HCT116 (cell line): ENCODE measurements at regions not wholly inside any gene's neighbourhood (a gene's known extent, or its start where the extent isn't known, plus 50 kb on each side); places are given as distances from the start of the nearest gene placed in this dataset.

Experiments
- ATAC-seq: fragments of 200-7000 bp; cut with Tn5 transposase; 2 replicates; pipeline ENCODE4 v1.9.1; 2020; ENCODE audit warnings: mild to moderate bottlenecking, moderate library complexity
- BruUV-seq: library from RNA; stranded (reverse); fragments of 400-500 nt; replicated peaks from 2 replicates; lab custom pipeline; 2021; lab: Mats Ljungman, UMichigan
- CTCF ChIA-PET: fragments of 300-600 bp; sonication (Branson Sonifier 250); formaldehyde crosslinking; loops from one replicate; lab custom pipeline; 2021; ENCODE audit warnings: antibody characterized with exemption; lab: Charles Lee
- POLR2A ChIA-PET: fragments of 300-600, 350-600 bp; sonication (Branson Sonifier 250); formaldehyde crosslinking; loops from one replicate; lab custom pipeline; 2021; ENCODE audit warnings: antibody characterized with exemption; lab: Charles Lee
- RAD21 ChIA-PET, 2 experiments: fragments of 300-600 bp; sonication (Branson Sonifier 250); formaldehyde crosslinking; loops; one replicate each; lab custom pipeline; 2023; ENCODE audit warnings: low total read pairs in 2 of 2; ENCODE audit not compliant: uncharacterized antibody in 2 of 2, unreplicated experiment in 2 of 2, low non-redundant PET in 1 of 2; lab: Charles Lee
- DNase-seq: peaks from one replicate; pipeline ENCODE4 v3.0.0-alpha.2; 2010; ENCODE audit warnings: low read depth, low spot score
- H2AFZ ChIP-seq: fragments of 200-600 bp; shearing (Covaris generic), sonication (generic); 2 replicates; pipeline ENCODE4 v1.6.1; 2017; ENCODE audit warnings: low read depth, mixed run types, mixed read lengths, antibody characterized with exemption, low read length; ENCODE audit not compliant: poor library complexity, severe bottlenecking
- H3K27ac ChIP-seq: 2 replicates; pipeline ENCODE4 v1.5.1; 2012; ENCODE audit warnings: low read depth, low read length
- H3K27me3 ChIP-seq: fragments of 200-600 bp; sonication (generic); 2 replicates; pipeline ENCODE4 v1.6.1; 2016; ENCODE audit warnings: mixed run types, low read length, mixed read lengths; ENCODE audit not compliant: insufficient read depth
- H3K36me3 ChIP-seq, 2 experiments: fragments of 200-500 bp in 1 of 2; fragments of 200-600 bp in 1 of 2; sonication (Bioruptor generic) in 1 of 2; sonication (generic) in 1 of 2; 2 replicates each; pipeline versions ENCODE4 v1.5.1 to v1.6.1; 2014 to 2016; ENCODE audit warnings: low read length in 2 of 2, inconsistent platforms in 1 of 2, mixed read lengths in 1 of 2, mixed run types in 1 of 2; ENCODE audit not compliant: insufficient read depth in 2 of 2, control insufficient read depth in 1 of 2
- H3K4me1 ChIP-seq, 2 experiments: fragments of 200-600 bp in 1 of 2; sonication (generic) in 1 of 2; 2 replicates each; pipeline versions ENCODE4 v1.5.1 to v1.6.1; 2012 to 2017; ENCODE audit warnings: low read length in 2 of 2, inconsistent platforms in 1 of 2, mild to moderate bottlenecking in 1 of 2, mixed read lengths in 1 of 2, mixed run types in 1 of 2, moderate library complexity in 1 of 2; ENCODE audit not compliant: insufficient read depth in 2 of 2, control insufficient read depth in 1 of 2
- H3K4me2 ChIP-seq: fragments of 200-600 bp; sonication (generic); 2 replicates; pipeline ENCODE4 v1.6.1; 2017; ENCODE audit warnings: mixed run types, low read length, mixed read lengths
- H3K4me3 ChIP-seq, 2 experiments: fragments of 200-600 bp in 1 of 2; sonication (generic) in 1 of 2; replicated peaks in 1 of 2; 2 replicates each; pipeline ENCODE4 v1.5.1; 2011 to 2016; ENCODE audit warnings: low read length in 2 of 2, control low read depth in 1 of 2, low read depth in 1 of 2, mild to moderate bottlenecking in 1 of 2, mixed read lengths in 1 of 2, mixed run types in 1 of 2
- H3K79me2 ChIP-seq: fragments of 200-600 bp; sonication (generic); 2 replicates; pipeline ENCODE4 v1.6.1; 2017; ENCODE audit warnings: mild to moderate bottlenecking, mixed run types, low read length, moderate library complexity, mixed read lengths; ENCODE audit not compliant: insufficient read depth
- H3K9ac ChIP-seq: fragments of 200-600 bp; sonication (generic); 2 replicates; pipeline ENCODE4 v1.6.1; 2016; ENCODE audit warnings: low read length, mixed read lengths
- H3K9me2 ChIP-seq: fragments of 200-600 bp; sonication (generic), shearing (Covaris generic); 2 replicates; pipeline ENCODE4 v1.6.1; 2017; ENCODE audit warnings: mixed run types, mild to moderate bottlenecking, moderate library complexity; ENCODE audit not compliant: insufficient read depth
- H3K9me3 ChIP-seq, 2 experiments: fragments of 200-500 bp in 1 of 2; fragments of 200-600 bp in 1 of 2; sonication (Bioruptor generic) in 1 of 2; sonication (generic) in 1 of 2; 2 replicates each; pipeline ENCODE4 v1.6.1; 2014 to 2017; ENCODE audit warnings: low read length in 2 of 2, mixed read lengths in 2 of 2, inconsistent platforms in 1 of 2, low read depth in 1 of 2, mild to moderate bottlenecking in 1 of 2, mixed run types in 1 of 2, moderate library complexity in 1 of 2; ENCODE audit not compliant: control insufficient read depth in 1 of 2, insufficient read depth in 1 of 2
- H4K20me1 ChIP-seq: fragments of 200-600 bp; sonication (generic), shearing (Covaris generic); 2 replicates; pipeline ENCODE4 v1.6.1; 2017; ENCODE audit warnings: mixed run types, mild to moderate bottlenecking, moderate library complexity; ENCODE audit not compliant: insufficient read depth
- ATF3 ChIP-seq: IDR thresholded peaks from 2 replicates; pipeline ENCODE4 v1.6.1; 2012
- CTCF ChIP-seq, 3 experiments: fragments of 200-600 bp in 1 of 3; sonication (generic) in 1 of 3; IDR thresholded peaks in 2 of 3; conservative IDR thresholded peaks in 1 of 3; 2 replicates each; pipeline ENCODE4 v1.5.1; 2012 to 2017; ENCODE audit warnings: low read depth in 2 of 3, low read length in 2 of 3, antibody characterized with exemption in 1 of 3, borderline replicate concordance in 1 of 3, control low read depth in 1 of 3, mild to moderate bottlenecking in 1 of 3, mixed read lengths in 1 of 3, mixed run types in 1 of 3, moderate library complexity in 1 of 3; ENCODE audit not compliant: insufficient read depth in 1 of 3
- EGR1 ChIP-seq: IDR thresholded peaks from 2 replicates; pipeline ENCODE4 v1.6.1; 2012; ENCODE audit warnings: low read depth
- ELF1 ChIP-seq: IDR thresholded peaks from 2 replicates; pipeline ENCODE4 v1.6.1; 2012; ENCODE audit warnings: low read depth, borderline replicate concordance
- EZH2 ChIP-seq: fragments of 200-600 bp; sonication (generic); IDR thresholded peaks from 2 replicates; pipeline ENCODE4 v1.6.1; 2017; ENCODE audit warnings: antibody characterized with exemption, mixed run types
- EZH2phosphoT487 ChIP-seq: fragments of 200-600 bp; IDR thresholded peaks from 2 replicates; pipeline ENCODE4 v1.6.1; 2018; ENCODE audit warnings: antibody characterized with exemption, borderline replicate concordance
- JUND ChIP-seq: IDR thresholded peaks from 2 replicates; pipeline ENCODE4 v1.6.1; 2012
- POLR2AphosphoS5 ChIP-seq: IDR thresholded peaks from 2 replicates; pipeline ENCODE4 v1.6.1; 2011; ENCODE audit warnings: mild to moderate bottlenecking, low read depth, low read length, moderate library complexity
- RAD21 ChIP-seq: IDR thresholded peaks from 2 replicates; pipeline ENCODE4 v1.6.1; 2012; ENCODE audit warnings: low read depth, mild to moderate bottlenecking
- REST ChIP-seq: IDR thresholded peaks from 2 replicates; pipeline ENCODE4 v1.6.1; 2012; ENCODE audit warnings: low read depth
- SIN3A ChIP-seq: IDR thresholded peaks from 2 replicates; pipeline ENCODE4 v1.6.1; 2012; ENCODE audit warnings: low read depth
- SP1 ChIP-seq: IDR thresholded peaks from 2 replicates; pipeline ENCODE4 v1.6.1; 2012; ENCODE audit warnings: low read depth
- SRF ChIP-seq: IDR thresholded peaks from 2 replicates; pipeline ENCODE4 v1.6.1; 2012; ENCODE audit warnings: low read depth
- TCF7L2 ChIP-seq: IDR thresholded peaks from 2 replicates; pipeline ENCODE4 v1.7.0; 2011; ENCODE audit warnings: borderline replicate concordance, inconsistent platforms; ENCODE audit not compliant: insufficient read depth, insufficient read length; ENCODE audit errors: extremely low read depth
- YY1 ChIP-seq: IDR thresholded peaks from 2 replicates; pipeline ENCODE4 v1.6.1; 2011; ENCODE audit warnings: low read length, low read depth, moderate library complexity, mild to moderate bottlenecking; ENCODE audit not compliant: insufficient replicate concordance; ENCODE audit errors: extremely low read depth
- ZBTB33 ChIP-seq: IDR thresholded peaks from 2 replicates; pipeline ENCODE4 v1.6.1; 2011; ENCODE audit warnings: mild to moderate bottlenecking, low read length, moderate library complexity; ENCODE audit not compliant: insufficient replicate concordance; ENCODE audit errors: extremely low read depth
- ZFX ChIP-seq: fragments of 450-650 bp; IDR thresholded peaks from 2 replicates; pipeline ENCODE4 v1.6.1; 2017
- ZNF274 ChIP-seq: fragments of 200-500 bp; sonication (Bioruptor generic); IDR thresholded peaks from 2 replicates; pipeline ENCODE4 v1.6.1; 2014; ENCODE audit warnings: mild to moderate bottlenecking, low read depth, low read length, inconsistent platforms
- intact Hi-C: fragments of 100-400 bp; cut with micrococcal nuclease; formaldehyde crosslinking; loops from 2 replicates; pipeline ENCODE4 v1.10.0; 2022

GRCh38 chr9:25322142-25322541 is 356.1 kb downstream of the TUSC1 start:
- Histone ChIP-seq H3K9me2 (no peaks in the 10 kb centered on the region), H3K4me1 (no peaks in the 10 kb centered on the region), H3K27me3 (no peaks in the 10 kb centered on the region), H3K79me2 (no peaks in the 10 kb centered on the region), H2AFZ (no peak overlapping the region), H3K4me2 (no peak overlapping the region), H3K36me3 (no peaks in the 10 kb centered on the region), H3K27ac (no peak overlapping the region), H3K9me3 (peaks cover 0 to 8% of the 10 kb centered on the region in 2 experiments; a peak in 2 of 4 replicates), H4K20me1 (no peaks in the 10 kb centered on the region), H3K4me3 (no peak overlapping the region), H3K9ac (no peak overlapping the region)
- ATAC-seq (no peak), DNase-seq (no peak)
- ChIA-PET CTCF (no interaction called here), POLR2A (no interaction called here), RAD21 (no interaction called here)
- intact Hi-C loops = no loop called here
- no TSS peak for BruUV-seq
- no peak for TF ChIP-seq ELF1
- TF ChIP-seq CTCF (IDR thresholded peaks at IDR 0.05 in 2 of 3, conservative IDR thresholded peaks at IDR 0.05 in 1 of 3; ENCODE audit: borderline replicate concordance in 1 of 3, insufficient read depth in 1 of 3, low read depth in 2 of 3, low read length in 2 of 3) = no peak
- no peak for TF ChIP-seq SIN3A
- no peak for TF ChIP-seq POLR2AphosphoS5
- no peak for TF ChIP-seq EZH2
- TF ChIP-seq SP1 = no peak
- no peak for TF ChIP-seq JUND
- no peak for TF ChIP-seq RAD21
- no peak for TF ChIP-seq EGR1
- TF ChIP-seq EZH2phosphoT487 = no peak
- no peak for TF ChIP-seq REST
- TF ChIP-seq ZNF274 = no peak
- no peak for TF ChIP-seq ZBTB33
- TF ChIP-seq TCF7L2 = no peak
- TF ChIP-seq ZFX = no peak
- no peak for TF ChIP-seq ATF3
- no peak for TF ChIP-seq SRF
- TF ChIP-seq YY1 = no peak
